GM12872 (cell line): ENCODE measurements at regions not wholly inside any gene's neighbourhood (a gene's known extent, or its start where the extent isn't known, plus 50 kb on each side); places are given as distances from the start of the nearest gene placed in this dataset.

Experiments used
- CTCF ChIP-seq: IDR thresholded peaks from 3 replicates; pipeline ENCODE4 v1.5.1; 2011; ENCODE audit warnings: low read depth, mild to moderate bottlenecking, low read length, moderate library complexity; ENCODE audit not compliant: insufficient read depth

DNA sequence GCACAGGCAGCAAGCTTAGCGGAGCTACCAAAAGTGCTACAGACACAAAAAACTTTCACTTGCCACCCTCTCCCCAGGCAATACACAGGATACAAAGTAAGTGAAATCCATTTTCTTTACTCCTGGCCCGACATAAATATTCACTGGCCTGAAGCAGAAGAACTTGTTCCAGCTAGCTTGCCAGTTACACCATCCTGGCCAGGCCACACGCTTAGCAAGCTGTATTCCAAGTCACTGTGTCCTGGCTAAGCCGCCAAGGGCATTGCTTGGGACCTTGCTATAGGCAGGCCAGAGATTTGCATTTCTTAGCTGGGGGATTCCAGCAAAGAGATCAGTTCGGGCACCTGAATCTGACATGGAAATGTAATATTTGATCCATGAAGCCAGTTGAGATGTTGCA is 71.0 kb upstream of the SLC1A3 start:
- TF ChIP-seq CTCF: no peak

- TF ChIP-seq CTCF: no peak
Observed at GRCh38 chr5:36535859-36536615, 70.4 kb upstream of the SLC1A3 start.

- no peak for TF ChIP-seq CTCF
Observed at GRCh38 chr5:36536616-36537005, 69.8 kb upstream of the SLC1A3 start.

DNA sequence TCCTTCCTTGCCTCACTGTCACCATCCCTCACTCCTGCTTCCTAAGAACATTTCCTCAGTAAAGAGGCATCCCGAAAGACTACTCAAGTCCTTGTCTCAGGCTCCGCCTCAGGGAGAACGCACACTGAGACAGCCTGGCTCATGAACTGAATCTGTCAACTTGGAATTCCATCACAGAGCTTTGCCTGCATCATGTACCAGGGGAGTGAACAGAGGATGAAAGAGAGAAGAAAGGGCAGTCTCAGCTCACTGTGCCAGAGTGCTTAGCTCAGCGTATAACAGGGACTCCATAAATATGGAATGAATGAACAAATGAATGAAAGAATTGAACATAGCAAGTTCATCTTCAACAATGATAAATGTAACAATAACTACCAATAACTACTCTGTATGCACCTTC is 68.7 kb upstream of the SLC1A3 start:
- no peak for TF ChIP-seq CTCF

DNA sequence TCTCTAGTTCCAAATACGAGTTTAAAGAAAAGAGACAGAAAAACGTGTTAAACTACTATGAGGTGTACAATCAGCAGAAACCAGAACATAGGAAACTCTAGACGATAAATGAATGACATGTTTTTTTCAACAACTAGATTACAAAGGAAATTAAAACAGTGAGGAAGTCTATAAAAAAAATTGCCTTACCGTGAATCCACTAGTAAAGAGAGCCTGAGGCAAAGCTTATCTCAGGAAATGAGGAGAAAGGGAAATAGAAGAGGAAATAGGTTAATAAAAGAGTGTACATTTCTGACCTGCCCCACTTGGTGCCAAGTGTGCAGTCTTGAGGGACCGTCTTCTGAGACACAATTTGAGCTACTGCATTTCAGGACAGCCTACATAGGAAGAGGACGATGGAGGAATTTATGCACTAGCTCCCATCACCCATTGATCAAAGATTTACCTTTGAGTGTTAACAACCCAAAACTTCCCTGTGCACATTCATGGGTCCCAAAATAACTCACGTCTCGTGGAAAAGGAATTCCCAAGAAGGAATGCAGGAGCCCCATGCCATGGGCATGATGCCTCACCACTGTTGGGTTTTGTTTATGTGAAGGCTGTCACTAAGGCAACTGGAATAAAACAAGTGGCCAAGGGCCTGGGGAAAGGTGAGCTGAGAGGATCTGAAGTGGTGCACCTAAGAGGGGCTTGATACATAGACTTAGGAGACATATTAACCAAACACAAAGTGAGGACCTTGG is 53.6 kb upstream of the SLC1A3 start:
- no peak for TF ChIP-seq CTCF
